ENCODE measurements at regions not wholly inside any gene's neighbourhood (a gene's known extent, or its start where the extent isn't known, plus 50 kb on each side); places are given as distances from the start of the nearest gene placed in this dataset.

DNA sequence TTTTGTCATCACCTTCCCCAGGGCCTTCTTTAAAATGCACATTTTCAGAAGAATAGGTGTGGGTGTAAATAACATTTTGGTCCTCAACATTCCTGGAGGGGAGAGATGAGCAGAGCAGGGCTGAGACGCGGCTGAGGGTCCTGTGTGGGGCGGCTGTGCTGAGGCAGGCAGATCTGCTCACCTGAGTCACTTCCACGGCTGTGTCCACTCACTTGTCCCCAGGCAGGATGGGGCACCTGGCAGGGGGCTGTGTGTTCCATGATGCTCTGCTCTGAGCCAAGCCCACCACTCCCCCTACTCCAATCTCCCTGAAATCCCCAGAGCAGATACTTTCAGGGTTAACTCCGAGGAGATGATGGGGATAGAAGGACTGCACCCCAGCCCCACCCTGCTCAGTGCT, 93.8 kb downstream of the GLRX3 start:
- no peak for DNase-seq (ENCODE audit: low read depth)

GRCh38 chr10:130230611-130231010, 94.4 kb downstream of the GLRX3 start:
- DNase-seq (ENCODE audit: low read depth) = no peak

DNA sequence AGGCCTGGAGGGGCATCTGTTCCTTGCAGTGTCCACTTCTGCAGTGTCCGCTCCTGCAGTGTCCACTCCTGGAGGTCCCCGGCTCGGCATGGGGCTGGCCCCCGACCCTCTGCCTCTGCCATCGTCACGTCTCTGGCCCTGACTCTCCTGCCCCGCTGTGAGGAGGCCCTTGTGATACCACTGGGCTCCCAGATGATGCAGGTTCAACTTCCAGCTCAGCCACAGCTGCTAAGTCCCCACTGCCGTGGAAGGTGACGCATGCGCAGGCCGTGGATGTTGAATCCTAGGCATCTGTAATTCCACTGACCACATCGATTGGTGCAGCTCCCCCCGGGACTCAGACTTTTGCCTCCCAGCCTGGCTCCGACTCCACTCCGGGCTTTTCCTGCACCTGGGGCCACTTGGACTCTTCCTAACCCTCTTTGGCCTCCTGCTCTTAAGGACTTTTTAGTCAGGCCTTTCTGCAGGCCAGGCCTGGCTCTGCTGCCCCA, 95.1 kb downstream of the GLRX3 start:
- no peak for DNase-seq (ENCODE audit: low read depth)

DNA sequence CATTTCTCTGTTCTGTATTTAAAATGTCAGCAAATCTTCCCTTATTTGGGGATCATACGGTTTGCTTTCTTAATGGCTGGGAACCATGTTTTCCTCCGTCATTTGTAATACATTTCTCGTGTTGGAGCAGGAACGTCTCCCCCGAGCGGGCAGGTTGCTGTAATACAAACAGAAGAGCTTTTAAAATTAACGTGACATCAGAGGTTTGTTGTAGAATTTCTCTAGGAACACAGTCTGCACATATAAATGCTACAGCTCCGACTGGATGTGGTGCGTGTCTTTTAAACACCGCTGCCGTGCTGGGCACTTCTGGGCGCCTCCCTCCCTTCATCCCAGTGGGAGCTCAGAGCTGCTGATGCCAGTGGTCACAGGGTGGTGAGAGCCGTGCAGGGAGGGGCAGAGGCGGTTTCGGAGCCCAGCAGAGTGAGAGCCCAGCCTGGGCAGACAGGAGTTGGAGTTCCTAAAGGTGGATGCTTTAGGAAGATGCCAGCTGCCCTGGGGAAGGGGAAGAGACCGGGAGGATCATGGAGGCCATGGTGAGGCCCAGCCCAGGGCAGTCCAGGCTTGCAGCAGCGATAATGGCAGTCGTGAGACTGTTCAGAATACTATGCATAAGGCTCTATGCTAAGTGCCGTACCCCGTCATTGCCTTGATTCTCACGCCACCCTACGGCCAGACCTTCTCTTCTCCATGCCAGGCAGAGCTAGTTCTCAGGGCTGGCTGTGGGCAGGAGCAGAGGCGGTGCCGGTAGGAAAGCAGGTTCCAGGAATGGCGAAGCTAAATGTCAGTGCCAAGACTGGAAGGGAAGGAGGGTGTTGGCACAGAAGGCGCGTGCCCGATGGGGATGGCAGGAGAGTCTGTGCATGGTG, 96.2 kb downstream of the GLRX3 start:
- no peak for DNase-seq (ENCODE audit: low read depth)

GRCh38 chr10:130233035-130233360, 96.8 kb downstream of the GLRX3 start:
- no peak for DNase-seq (ENCODE audit: low read depth)

GRCh38 chr10:130233426-130233825, 97.2 kb downstream of the GLRX3 start:
- no peak for DNase-seq (ENCODE audit: low read depth)

DNA sequence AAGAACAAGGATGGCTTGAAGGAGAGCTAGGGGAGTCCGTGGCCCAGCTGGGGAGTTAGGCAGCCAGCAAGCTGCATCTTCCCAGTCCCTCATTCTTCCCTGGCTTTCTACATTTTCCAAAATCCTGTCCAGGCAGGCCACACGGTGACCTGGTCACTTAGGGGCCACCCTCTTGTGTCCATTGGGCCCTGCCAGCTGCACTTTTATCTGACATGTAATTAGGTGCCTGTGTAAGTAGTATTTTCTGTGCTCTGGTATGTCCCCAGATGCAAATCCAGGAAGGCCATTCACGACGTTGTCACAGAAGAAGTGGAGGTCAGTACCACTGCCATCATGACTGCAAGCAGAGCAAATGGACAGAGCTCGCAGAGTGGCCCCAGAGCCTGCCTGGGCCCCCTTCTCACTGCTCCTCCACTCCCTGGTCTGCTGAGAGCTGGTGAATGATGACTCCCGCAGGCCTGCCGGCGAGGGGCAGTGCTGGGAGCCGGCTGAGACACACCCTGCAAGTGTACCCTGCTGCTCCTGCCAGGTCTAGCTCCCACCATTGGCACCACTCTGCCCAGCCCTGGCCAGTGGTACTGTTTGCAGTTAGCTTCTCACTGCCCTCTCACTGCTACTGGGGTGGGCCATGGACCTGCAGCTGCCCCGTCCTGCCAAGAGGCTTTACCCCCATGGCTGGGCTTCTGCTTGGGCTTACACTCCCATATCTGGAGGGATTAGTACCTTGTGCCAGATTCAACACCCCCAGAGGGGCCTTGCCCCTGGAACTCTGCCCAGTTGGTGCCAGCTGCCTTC, 98.2 kb downstream of the GLRX3 start:
- DNase-seq (ENCODE audit: low read depth) = no peak

- no peak for DNase-seq (ENCODE audit: low read depth)
Observed at GRCh38 chr10:130236711-130237110, 100.5 kb downstream of the GLRX3 start.

DNA sequence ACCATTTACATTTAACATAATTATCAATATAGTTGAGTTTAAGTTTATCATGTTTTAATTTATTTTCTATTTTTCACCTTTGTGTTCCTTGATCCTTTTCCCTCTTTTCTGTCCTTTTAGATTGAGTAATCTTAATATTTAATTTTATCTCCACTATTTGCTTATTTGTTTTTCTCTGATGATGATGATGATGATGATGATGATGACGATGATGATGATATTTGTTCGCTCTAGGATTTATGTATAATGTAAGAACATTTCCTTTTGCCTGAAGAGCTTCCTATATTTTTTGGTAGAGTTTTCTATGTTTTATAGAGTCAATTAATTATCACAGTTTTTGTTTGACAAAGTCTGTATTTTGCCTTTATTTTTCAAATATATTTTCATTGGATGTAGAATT, 104.2 kb downstream of the GLRX3 start:
- DNase-seq (ENCODE audit: low read depth) = no peak

- no peak for DNase-seq (ENCODE audit: low read depth)
Observed at GRCh38 chr10:130242513-130242912, 106.3 kb downstream of the GLRX3 start.

DNA sequence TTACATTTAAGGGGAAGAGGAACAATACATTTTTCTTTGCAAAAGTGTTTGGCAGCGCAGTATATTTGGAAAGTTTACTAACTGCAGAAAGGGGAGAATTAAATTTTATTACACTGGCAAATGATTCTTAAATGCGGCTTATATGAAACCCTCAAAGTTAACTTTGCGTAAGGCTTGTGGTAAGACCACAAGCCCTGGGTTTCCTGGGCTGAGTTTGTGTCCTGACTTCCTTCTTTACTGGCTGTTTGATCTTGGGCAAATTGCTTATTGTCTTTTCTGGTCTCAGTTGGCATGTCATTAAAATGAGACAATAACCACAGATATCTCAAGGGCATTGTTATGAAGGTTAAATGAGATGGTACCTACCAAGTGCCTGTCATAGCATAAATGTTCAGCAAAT, 106.8 kb downstream of the GLRX3 start:
- DNase-seq (ENCODE audit: low read depth) = no peak

- no peak for DNase-seq (ENCODE audit: low read depth)
Observed at GRCh38 chr10:130244031-130244927, 108.1 kb downstream of the GLRX3 start.

- DNase-seq (ENCODE audit: low read depth) = no peak
Observed at GRCh38 chr10:130244928-130245495, 108.8 kb downstream of the GLRX3 start.

DNA sequence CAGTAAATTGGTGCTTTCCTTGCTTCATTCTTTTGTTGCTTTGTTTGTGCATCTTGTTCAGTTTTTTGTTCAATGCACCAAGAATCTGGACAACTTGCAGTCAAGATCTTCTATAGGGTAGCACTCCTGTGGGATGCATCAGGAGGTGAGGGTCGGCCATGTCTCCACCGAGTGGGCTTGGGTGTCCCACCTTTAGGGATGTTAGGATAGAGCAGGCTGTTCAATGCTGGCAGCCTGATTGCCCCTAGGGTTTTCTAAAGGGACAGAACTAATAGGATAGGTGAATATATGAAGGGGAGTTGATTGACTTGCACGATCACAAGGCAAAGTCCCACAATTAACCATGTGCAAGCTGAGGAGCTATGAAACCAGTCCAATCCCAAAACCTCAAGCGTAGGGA, 109.9 kb downstream of the GLRX3 start:
- DNase-seq (ENCODE audit: low read depth) = no peak

DNA sequence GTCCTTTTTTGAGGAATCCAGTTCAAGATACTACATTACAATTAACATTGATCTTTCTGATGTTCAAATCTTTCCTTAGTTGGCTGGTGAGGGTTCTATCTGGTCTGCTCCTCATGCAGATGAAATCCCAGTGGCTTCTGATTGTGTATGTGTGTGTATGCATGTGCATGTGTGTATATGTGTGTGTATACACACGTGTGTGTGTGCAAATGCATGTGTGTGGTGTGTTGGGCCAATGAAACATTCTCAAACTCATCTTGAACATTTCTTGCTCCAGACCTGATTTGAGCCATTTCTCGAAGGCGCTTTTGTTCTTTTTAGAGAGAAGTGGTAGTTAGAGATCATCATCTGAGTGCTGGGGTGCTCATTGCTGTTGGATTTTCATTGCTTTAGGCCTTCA, 113.9 kb downstream of the GLRX3 start:
- DNase-seq (ENCODE audit: low read depth) = no peak

DNA sequence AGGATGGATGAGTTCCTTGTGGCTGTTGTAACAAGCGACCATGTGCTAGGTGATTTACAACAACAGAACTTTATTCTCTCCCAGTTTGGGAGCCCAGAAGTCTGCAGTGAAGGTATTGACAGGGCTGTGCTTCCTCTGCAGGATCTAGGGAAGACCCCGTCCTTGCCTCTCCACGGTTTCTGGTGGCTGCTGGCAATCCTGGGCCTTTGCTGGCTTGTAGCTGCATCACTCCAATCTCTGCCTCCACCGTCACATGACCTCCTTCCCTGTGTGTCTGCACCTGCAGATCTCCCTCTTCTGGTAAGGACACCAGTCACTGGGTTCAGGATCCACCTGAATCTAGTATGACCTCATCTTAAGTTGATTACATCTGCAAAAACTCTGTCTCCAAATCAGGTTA, 115.6 kb downstream of the GLRX3 start:
- DNase-seq (ENCODE audit: low read depth) = no peak

DNA sequence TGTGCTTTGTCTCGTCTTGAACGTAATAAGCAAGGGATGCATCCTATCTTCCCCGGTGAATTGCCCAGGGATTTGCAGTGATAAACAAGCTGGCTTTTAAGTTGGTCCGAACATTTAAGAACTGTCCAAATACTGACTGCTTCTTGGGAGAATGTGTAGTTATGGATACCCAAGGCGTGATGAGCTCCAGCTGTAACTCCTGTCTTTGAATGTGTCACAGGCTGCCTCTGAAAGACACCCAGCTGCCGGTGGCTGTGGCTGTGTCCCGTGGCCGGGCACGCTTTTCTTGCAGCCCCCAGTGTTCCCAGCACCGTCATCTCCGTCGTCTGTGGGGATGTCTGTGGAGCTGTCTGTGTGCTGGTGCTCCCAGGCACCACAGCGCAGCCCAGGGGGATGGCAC, 118.1 kb downstream of the GLRX3 start:
- no peak for DNase-seq (ENCODE audit: low read depth)

GRCh38 chr10:130254662-130255061, 118.5 kb downstream of the GLRX3 start:
- no peak for DNase-seq (ENCODE audit: low read depth)

- DNase-seq (ENCODE audit: low read depth) = no peak
Observed at GRCh38 chr10:130255777-130256176, 119.6 kb downstream of the GLRX3 start.

GRCh38 chr10:130257897-130258296, 121.7 kb downstream of the GLRX3 start:
- no peak for DNase-seq (ENCODE audit: low read depth)

DNA sequence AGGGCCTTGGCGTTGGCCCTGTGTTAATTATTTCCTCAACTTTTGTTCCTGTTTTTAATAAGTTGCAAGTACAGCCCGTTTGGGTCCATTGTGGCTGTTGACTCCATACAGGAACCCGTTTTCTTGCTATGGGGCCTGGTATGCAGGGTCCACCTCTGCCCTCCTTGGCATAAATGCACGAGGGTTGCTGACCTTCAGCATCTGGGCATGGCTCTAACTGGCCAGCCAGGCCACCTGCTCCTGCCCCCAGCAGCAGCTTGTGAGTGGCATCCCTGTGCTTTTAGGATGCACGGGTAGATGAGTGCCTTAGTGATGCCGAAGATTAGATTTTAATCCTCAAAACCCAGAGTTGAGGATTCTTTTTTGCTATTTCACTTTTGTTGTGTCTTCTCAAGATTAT, 123.2 kb downstream of the GLRX3 start:
- no peak for DNase-seq (ENCODE audit: low read depth)

DNA sequence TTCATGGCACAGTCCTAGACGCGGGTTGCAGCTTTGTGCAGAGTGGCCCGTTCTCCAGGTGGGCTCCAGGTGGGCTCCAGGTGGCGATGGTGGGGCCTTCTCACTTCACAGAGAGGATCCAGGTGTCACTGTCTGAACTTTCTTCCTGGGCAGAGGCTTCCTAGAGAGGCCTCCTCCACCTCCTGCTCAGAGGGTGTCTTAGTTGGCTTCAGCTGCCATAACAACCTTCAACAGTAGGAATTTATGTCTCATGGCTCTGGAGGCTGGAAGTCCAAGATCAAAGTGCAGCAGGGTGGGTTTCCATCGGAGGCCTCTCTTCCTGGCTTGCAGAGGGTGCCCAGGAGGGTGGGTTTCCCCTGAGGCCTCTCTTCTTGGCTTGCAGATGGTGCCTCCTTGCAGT, 125.1 kb downstream of the GLRX3 start:
- no peak for DNase-seq (ENCODE audit: low read depth)
